GM19023 (cell line): ENCODE measurements at regions not wholly inside any gene's neighbourhood (a gene's known extent, or its start where the extent isn't known, plus 50 kb on each side); places are given as distances from the start of the nearest gene placed in this dataset.

ENCODE experiments used
- ATAC-seq: cut with Tn5 transposase; IDR thresholded peaks from one replicate; pipeline ENCODE4 v1.9.1; 2021; ENCODE audit warnings: mild to moderate bottlenecking, moderate library complexity; ENCODE audit not compliant: unreplicated experiment

DNA sequence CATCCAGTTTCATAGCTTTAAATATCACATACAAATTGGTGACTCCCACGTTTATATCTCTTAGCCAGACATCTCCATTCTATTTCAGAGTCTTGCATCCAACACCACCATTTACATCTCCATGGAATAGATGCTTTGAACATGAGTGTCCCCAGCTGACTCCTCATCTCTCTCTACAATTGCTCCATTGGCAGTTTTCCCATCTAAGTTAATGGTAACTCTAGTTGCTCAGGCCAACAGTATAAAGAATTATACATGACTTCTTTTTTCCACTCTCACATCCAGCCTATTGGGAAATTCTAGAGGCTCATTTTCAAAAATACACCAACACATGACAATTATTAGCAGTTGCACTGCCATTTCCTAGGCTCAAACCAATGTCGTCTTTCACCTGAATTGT is 388.2 kb downstream of the STIM2 start:
- no peak for ATAC-seq

DNA sequence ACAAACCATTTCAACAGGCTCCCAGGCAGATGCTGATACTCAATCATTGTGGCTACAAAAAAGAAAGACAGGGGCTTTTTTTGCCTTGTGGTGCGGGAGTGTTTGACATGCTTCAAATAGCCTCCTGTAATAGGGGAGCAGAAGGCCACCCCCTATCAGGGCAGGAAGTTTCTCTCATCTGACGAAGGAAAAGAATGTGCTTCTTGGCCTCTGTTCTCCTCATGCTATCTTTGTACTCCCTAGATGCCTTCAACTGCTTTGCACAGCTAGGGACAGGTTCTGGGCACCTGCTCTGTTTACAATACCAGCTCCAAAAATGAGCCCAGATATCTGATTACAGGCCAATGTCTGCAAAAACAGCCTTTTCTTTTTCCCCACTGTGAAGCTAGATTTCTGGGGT is 391.1 kb downstream of the STIM2 start:
- ATAC-seq: no peak

DNA sequence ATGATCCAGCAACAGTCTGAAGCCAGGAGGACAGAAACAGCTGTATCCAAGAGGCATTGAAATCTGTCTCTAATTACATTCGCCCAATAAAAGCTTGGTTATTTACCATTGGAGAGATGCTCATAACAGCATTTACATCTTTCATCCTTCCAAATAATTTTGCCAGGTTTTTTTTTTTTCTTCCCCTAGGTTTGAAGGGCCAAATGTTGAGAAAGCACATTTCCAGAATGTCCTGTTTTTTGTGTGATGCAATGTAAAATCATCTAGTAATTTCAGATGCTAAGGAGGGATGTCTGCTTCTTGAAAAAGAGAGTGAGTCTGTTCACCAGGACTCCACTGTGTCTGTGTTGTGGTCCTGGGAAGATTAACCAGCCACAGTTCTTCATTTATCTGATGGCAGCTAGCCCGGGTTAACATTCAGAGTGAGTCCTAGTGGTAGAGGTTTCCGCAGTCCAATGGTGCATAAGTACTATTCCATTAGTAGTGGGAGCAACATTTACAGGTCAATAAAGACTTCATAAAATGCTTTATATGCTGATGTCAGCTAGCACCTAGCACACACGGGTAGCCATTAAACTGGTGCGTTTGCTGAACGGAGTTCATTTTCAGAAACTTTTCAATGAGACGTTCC is 406.8 kb downstream of the STIM2 start:
- no peak for ATAC-seq

DNA sequence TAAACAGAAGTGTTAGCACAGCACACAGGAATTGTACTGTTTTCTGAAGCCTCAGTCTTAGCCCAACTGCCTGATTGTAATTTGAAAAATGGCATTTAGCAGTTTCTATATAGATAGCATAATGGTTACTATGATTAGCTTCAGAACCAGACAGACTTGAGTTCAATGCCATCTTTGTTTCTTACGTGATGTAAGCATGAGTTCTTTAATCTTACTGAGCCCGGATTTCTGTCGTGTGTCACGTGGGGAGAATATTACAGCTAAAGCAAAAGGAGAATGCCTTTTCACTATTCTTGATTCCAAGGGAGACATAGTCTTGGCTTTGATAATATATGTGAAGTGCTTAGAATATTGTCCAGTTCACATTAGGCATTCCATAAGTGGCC is 407.3 kb downstream of the STIM2 start:
- ATAC-seq: no peak

DNA sequence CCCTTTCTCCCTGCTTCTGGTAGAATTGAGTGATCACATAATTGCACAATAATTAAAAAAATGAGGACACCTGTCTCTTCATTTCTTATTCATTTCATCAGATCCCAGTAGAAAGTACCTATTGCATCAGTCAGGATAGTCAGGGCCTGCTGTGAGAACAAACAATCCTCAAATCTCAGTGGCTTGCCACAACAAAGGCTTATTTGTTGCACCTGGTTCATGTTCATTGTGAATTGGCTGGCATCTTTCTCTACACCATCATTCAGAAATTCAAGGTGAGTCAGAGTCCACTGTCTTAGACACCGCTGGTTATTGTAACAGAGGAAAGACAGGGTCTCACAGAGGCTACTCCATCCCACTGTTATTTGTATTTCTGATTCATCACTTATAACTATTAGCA is 409.8 kb downstream of the STIM2 start:
- no peak for ATAC-seq

DNA sequence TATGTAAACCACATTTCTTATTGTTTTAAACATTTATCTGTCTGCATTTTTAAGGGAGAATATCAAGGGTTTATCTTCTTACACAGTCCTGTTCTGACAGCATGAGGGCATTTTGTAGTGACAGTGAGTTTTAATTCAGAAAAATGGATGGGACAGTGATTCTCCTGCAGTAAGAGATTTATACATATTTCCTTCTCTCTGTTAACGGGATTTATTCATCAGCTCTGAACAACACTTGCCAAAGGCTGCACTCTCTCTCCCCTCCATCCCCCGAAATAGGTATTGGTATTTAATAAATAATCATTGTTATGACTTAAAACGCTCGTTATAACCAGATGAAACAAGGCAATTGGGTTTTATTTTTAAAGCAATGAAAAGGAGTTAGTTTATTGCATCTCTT is 410.9 kb downstream of the STIM2 start:
- no peak for ATAC-seq

DNA sequence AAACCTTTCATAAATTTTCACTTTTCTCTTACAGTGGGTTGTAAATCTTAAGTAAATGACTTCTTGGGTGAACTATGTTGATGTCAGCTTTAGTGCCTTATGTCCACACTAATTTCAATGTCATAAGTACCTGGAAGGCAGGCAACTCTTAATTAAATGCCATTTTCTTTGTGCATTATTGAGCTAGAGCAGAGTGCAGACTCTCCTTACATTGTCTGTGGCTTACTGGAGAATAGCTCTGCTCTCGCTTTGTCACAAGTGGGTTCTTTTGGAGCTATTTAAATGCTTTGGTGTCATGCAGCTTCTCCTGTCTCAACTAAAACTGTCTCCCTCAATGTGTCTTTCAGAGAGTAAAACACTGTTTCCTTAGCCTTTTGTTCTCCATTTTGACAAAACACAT is 411.6 kb downstream of the STIM2 start:
- ATAC-seq: no peak

DNA sequence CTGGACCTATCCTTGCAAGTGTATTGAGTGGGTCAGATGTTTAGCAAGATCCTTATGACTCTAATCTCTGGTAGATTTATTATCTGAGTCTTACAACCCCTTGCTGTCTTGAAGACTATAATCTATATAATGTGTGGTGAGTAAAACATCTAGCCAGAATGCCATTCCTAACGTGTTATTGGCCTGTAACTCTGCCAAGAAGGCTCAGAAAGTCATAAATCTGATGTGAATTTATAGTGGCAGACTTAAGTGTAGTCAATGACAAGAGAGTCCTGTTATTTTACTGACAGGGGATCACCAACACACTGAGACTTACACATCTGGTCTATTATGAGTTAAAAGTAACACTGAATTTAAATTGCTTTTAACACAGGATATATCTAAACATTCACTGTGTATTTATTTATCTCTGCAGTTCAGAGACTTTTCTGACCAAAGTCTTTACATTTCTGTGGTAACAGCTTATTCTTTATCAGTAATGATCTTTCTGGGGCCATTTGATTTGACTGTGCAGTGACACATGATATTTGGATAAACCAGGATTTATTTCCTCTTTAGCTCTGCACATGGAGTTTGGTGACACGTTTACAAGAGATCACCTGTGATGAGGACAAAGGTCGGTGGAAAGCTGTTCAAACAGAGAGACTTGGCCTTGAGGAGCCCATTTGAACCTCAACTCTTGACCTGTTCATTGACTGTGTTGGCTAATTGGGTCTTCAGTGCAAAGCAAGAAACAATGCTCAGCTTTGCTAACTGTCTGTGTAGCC is 415.8 kb downstream of the STIM2 start:
- no peak for ATAC-seq

DNA sequence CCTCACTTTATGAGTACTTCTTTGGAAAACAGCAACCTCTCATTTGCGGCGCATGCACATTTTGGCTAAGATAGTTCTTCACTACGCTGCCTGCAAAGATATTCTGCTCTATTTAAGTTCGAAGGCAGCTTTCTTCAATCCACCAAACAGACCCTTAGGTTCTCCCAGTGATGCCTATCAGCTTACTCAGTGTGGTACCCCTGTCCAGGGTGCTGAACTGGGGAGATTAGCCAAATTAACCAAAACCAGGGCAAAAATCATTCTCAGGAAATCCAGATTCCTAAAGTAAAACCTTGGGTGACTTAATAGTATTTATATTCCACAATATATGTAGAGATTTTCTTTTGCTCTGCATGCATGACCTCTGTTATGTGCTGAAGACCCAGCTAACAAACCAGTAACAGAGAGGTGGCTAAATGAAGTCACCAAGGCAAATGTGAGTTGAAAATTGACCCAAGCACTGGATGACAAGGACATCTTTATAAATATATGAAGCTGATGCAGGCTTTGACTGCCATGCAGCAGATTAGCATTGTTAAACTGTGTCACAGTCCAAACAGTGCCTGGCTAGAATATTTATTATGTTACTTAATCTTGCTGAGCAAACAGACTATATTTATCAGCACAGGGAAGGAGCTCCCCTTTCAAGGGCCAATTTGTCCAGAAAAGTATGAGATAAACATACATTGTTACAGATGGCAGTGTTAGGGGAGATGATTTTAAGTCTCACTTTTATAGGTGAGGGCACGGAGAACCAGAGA is 418.2 kb downstream of the STIM2 start:
- no peak for ATAC-seq

DNA sequence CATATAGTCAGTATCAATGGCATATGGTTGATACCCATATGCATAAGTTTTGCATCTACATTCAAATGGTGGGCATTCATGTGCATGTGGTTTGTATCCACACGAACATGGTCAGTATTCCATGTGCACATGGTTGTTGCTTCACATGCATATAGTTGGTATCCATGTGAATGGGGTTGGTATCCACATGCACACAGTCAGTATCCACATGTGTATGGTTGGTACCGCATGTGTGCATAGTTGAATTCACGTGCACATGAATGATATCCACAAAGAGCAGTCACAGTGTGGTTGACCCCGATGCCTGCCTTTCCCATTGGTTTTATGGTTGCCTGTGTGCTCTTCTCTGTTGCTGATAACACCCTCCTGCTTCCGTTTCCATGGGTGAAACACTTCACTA is 427.9 kb downstream of the STIM2 start:
- ATAC-seq: no peak

DNA sequence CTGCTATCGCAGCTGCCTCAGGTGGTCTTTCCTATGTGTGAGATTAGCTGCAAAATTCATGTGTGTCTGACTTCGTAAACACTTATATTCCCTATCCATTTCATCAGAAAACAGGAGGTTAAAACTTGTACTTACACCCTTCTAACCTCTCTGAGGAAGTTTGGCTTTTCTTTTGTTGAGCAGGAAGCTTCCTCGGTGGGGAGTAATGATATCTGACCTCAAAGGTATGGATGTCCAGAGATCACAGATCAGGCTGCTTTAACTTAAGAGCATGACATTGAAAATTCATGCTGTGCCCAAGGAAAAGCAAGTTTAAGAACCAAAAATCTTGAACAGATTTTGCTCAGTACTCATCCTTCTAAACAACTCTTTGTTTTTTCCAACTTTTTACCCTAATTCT is 429.1 kb downstream of the STIM2 start:
- no peak for ATAC-seq

DNA sequence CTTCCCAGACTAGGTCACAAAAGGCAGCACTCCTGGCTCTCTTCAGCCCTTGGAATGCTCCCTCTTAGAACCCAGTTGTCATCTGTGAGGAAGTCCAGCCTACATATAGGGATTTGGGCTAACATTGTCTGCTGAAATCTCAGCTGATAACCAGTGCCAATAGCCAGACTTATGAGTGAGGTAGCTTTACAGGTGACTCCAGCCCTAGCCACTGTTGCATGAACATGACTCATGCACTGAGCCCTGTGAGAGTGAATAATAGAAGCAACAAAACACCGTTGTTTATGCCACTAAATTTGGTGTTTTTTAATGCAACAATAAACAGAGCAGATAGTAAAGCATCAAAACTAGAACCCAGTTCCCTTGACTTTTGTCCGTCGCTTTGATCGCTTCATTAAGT is 433.2 kb downstream of the STIM2 start:
- no peak for ATAC-seq

DNA sequence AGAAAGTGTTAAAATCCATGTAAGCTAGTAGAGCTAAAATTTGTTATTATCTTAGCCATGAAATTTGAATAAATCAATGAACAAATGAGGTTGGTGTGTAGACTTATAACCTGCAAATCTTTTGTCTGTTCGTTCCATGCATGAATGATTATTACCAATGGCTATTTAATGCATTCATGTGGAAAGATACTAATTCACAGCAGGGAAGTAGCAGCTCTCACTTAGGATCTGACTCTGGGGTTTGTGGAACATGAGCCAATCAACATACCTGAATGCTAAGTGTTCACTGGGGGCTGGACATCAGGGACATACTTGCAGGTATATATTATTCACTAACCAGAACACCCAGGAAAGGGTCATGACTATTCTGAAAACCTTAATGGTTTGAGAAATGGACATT is 444.1 kb downstream of the STIM2 start:
- ATAC-seq: no peak

DNA sequence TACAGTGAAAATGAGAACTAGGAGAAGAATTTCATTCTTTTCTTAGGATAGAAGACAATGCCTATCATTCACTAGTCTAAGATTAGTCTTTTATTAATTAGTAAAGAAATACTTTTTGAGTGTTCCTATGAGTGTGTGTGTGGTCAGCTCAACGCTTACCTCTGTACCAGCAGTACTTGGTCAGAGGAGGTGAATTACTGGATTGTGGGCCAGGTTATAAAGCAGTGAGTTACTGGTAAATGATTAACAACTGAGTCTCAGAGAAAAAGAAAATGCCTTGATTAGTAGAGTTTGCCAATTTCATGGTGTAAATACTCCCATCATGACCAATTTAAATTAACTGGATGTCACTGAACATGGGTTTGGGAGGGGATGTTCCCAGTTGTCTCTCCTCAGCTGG is 444.6 kb downstream of the STIM2 start:
- ATAC-seq: no peak

DNA sequence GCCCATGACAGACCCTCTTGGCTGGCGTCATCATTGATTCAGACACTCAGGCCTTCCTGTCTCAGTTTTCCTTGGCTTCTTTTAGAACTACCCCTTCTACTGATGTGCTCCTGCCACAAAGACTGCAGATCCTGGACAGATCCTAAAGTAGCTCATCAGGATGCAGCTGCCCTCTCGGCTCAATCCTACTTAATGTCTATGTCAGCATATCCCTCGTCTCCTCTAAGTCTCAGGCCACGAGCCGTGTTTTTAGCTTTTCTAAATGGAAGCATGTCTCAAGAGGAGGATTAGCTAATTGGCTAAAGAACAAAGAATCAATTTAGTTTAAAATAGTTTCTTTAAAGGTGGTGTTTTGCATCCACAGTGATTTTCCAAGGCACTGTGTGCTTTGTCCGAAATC is 447.7 kb downstream of the STIM2 start:
- no peak for ATAC-seq

DNA sequence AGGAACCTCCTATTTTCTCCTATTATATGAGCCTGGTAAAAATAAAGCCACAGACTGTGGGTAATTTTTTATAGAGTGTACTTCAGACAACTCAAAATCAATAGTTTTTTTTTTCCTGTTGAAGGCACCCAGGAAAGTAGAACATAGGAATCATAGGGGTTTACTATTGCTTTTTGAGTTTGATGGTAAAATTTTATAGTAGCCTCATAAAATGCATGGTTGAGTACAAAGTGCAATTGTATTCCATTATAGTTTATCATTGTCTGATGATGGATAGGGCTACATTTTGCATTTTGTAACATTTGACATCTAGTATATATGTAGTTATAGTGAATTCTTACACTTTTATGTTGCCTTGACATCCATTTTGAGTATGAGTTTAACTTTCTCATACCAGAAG is 455.0 kb downstream of the STIM2 start:
- ATAC-seq: no peak

DNA sequence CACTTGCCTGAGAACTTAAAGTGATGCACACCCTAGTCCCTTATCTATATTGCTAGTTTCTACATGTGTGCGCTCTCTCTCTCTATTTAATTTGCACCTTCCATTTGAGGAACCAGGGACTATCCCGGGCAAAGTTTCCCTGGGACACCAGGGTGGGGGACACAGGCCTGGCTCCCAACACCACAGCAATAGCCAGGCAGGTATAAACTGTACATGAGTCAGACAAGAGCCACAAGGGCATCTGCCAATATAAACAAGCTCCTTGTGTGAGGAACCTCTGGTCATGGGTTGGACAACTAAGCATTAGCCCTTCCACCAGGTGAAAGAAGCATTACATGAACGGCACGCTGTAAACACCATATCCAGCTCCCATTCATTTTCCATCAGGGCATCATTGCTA is 455.5 kb downstream of the STIM2 start:
- no peak for ATAC-seq

DNA sequence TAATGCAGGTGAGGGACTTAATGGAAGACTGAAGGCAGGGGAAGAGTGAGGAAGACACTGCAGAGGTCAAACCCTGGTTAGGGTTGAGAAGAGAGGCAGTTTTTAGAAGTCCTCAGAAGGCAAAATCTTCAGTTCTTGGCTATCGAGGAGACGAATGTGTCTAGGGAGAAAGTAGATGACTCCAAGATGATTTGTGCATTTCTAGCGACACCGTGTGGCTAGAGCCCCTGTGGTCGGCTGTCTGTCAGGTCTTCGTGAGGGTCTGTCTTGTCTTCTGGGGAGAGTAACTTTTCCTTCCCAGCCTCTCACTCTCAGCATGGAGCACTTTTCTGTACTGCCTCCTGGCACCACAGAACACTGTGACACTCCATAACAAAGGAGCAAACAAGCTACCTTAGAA is 458.1 kb downstream of the STIM2 start:
- no peak for ATAC-seq

DNA sequence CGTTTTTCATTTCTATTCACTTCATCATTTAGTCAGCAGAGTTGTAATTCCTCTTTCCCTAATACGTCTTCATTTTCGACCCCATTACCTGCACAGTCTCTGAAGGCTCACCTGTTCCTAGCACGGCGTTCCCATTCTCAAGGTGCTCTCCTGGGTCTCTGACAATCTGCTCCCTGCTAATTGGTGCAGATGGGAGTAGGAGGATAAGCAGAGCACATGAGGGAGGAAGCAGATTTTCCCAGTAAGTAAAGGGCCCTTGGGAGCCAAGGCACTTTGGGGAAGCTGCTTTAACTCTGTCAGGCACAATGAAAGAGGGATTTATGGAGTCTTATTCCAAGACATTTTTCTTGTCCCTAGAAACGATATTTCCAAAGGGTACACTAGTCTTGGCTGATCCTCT is 466.4 kb downstream of the STIM2 start:
- ATAC-seq: no peak

DNA sequence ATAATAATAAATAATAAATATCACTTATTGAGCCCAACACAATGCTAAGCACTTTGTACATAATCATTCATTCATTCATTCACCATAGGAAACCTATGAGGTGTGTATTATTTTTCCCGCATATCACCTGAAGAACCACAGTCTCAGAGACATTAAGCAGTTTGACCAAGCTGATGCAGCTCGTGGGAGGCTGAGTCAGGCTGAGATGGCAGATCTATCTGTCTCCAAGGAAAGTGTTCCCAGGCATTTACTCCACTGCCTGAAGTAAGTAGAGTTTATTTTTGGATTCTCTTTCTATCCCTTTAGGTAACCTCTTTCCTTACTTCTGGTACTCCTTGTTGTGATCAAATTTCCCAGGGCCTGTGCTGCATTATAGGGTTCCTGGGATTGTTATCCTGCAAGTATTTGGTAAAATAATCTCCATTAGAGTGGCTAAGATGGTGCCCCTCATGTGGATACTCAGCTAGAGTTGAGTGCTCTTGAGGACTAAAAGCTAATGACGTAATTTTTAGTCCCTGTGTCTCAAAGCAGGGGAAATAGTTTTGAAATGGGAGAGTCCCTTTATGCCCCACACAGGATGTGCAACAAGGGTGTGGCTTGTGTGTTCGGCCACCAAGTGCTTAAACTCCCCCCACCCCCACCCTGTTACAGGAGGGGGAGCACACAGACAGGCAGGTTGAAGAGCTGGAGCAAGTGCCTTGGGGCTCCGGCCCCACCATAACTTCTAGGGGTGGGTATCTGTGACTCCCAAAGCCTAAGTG is 467.0 kb downstream of the STIM2 start:
- ATAC-seq: no peak

DNA sequence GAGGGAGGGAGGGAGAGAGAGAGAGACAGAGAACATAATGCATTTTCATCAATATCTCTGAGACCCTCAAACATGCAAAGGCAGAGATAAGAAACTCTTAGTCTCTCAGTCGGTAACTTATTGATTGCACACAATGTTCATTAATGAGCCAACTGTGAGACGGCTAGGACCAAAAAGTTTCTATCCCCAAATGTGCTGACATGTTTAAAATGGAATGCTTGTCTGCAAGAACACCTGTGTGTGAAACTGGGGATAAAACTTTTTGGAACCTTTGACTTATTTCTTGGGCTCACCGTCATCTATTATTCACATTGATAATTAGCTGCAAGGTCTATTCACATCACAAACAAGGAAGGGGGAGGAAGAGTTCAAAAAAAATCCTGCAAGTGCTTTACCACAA is 477.9 kb downstream of the STIM2 start:
- no peak for ATAC-seq
